Lung (tissue), 11 donors: ENCODE measurements at regions not wholly inside any gene's neighbourhood (a gene's known extent, or its start where the extent isn't known, plus 50 kb on each side); places are given as distances from the start of the nearest gene placed in this dataset.

Source experiments
- ATAC-seq: fragments of 200-7000 bp; cut with Tn5 transposase; one replicate; pipeline ENCODE4 v1.9.1; 2020; ENCODE audit warnings: moderate number of reproducible peaks; ENCODE audit not compliant: insufficient read depth, low FRiP score
- DNase-seq, 3 donors: peaks; one replicate each; pipeline ENCODE4 v3.0.0-alpha.2; 2013 to 2017
- H3K27ac ChIP-seq, 2 donors: one replicate each; pipeline ENCODE4 v1.5.1; 2013; ENCODE audit warnings: mild to moderate bottlenecking in 2 of 2, moderate library complexity in 2 of 2, control low read depth in 1 of 2, inconsistent platforms in 1 of 2, low read depth in 1 of 2, low read length in 1 of 2
- H3K27me3 ChIP-seq, 3 donors: one replicate each; pipeline ENCODE4 v1.5.1; 2013; ENCODE audit warnings: low read length in 2 of 3; ENCODE audit not compliant: control insufficient read depth in 3 of 3, insufficient read depth in 3 of 3
- H3K36me3 ChIP-seq, 4 donors: one replicate each; pipeline ENCODE4 v1.5.1; 2013; ENCODE audit warnings: low read length in 4 of 4, mild to moderate bottlenecking in 1 of 4, moderate library complexity in 1 of 4; ENCODE audit not compliant: control insufficient read depth in 4 of 4, insufficient read depth in 4 of 4
- H3K4me1 ChIP-seq, 5 donors: one replicate each; pipeline ENCODE4 v1.5.1; 2013; ENCODE audit warnings: low read length in 5 of 5, mild to moderate bottlenecking in 2 of 5, moderate library complexity in 1 of 5; ENCODE audit not compliant: control insufficient read depth in 5 of 5, insufficient read depth in 5 of 5
- H3K4me3 ChIP-seq: one replicate; pipeline ENCODE4 v1.5.1; 2013; ENCODE audit warnings: mild to moderate bottlenecking, control low read depth, moderate library complexity
- H3K9ac ChIP-seq, 2 donors: one replicate each; pipeline ENCODE4 v1.5.1; 2013; ENCODE audit warnings: low read length in 2 of 2, control low read depth in 1 of 2; ENCODE audit not compliant: insufficient read depth in 1 of 2
- H3K9me3 ChIP-seq, 4 donors: one replicate each; pipeline ENCODE4 v1.5.1; 2013; ENCODE audit warnings: low read length in 3 of 4, mild to moderate bottlenecking in 1 of 4, moderate library complexity in 1 of 4; ENCODE audit not compliant: control insufficient read depth in 4 of 4, insufficient read depth in 3 of 4
- CTCF ChIP-seq: IDR thresholded peaks from 2 replicates; pipeline ENCODE4 v1.5.1; 2012; ENCODE audit warnings: mild to moderate bottlenecking; ENCODE audit errors: control extremely low read depth, extremely low read depth
- WGBS, 2 donors: extraction: QIAGEN DNeasy Blood & Tissue Kit; methylation state at CpG; one replicate each; pipeline ENCODE4 v1.1.7; 2013; 5-methylcytosine and 5-hydroxymethylcytosine counted together
- donor health status: control.
- donor health status: control.
- donor health status: Bipolar disorder and iron deficiency.
- donor health status: healthy.
- donor health status: DM: yes; HTN: yes; CAD: no.

- H3K4me1 ChIP-seq: peaks cover 0 to 15% (median 0%) of the 10 kb centered on the region in 5 donors
- no peak overlapping the region for H3K4me3 ChIP-seq
- DNase-seq: no peak
- no peak for ATAC-seq
- no peak overlapping the region for H3K9ac ChIP-seq
- no peaks in the 10 kb centered on the region for H3K36me3 ChIP-seq
- H3K9me3 ChIP-seq: peaks cover 0 to 7% (median 1%) of the 10 kb centered on the region in 4 donors
- no peak overlapping the region for H3K27ac ChIP-seq
- TF ChIP-seq CTCF: no peak
- H3K27me3 ChIP-seq: no peaks in the 10 kb centered on the region
Observed at GRCh38 chr18:31213641-31214040, 51.0 kb upstream of the DSC1 start.

GRCh38 chr18:31217038-31217849 is 54.6 kb upstream of the DSC1 start:
- TF ChIP-seq CTCF: no peak
- Histone ChIP-seq H3K36me3 (no peaks in the 10 kb centered on the region), H3K27ac (no peak overlapping the region), H3K9me3 (peaks cover 0 to 7% (median 0%) of the 10 kb centered on the region in 4 donors), H3K4me3 (no peak overlapping the region), H3K27me3 (no peaks in the 10 kb centered on the region), H3K4me1 (peaks cover 0 to 6% (median 0%) of the 10 kb centered on the region in 5 donors), H3K9ac (no peak overlapping the region)
- peak; percentile 66 to 76 (median 74) for DNase-seq
- ATAC-seq: no peak
- WGBS, 2 donors: 74 to 78% methylated on average over 12 of the region's 12 CpGs

GRCh38 chr18:31218671-31219383 is 56.2 kb upstream of the DSC1 start:
- Histone ChIP-seq H3K36me3 (no peaks in the 10 kb centered on the region), H3K27ac (no peak overlapping the region), H3K4me3 (no peak overlapping the region), H3K9me3 (peaks cover 0 to 7% (median 0%) of the 10 kb centered on the region in 4 donors), H3K4me1 (no peaks in the 10 kb centered on the region), H3K9ac (no peak overlapping the region), H3K27me3 (no peaks in the 10 kb centered on the region)
- no peak for ATAC-seq
- no peak for TF ChIP-seq CTCF
- WGBS, 2 donors: 95 to 96% methylated on average over 4 of the region's 4 CpGs
- no peak for DNase-seq
